ENCODE measurements at regions not wholly inside any gene's neighbourhood (a gene's known extent, or its start where the extent isn't known, plus 50 kb on each side); places are given as distances from the start of the nearest gene placed in this dataset.
A peak's percentile ranks its signal among the peaks of the same experiment; 100 is the strongest.
"Not testable (repeated sequence)": the region's sequence is repeated elsewhere in the genome, so short reads cannot be mapped to it uniquely, and the experiment has no call there.

GRCh38 chr11:25742800-25743199, 589.1 kb upstream of the ANO3 start:
- FAIRE-seq (no peak), DNase-seq (ENCODE audit: insufficient read length, low spot score) (no peak)

GRCh38 chr11:25755381-25755780, 576.5 kb upstream of the ANO3 start:
- DNase-seq (ENCODE audit: insufficient read length, low spot score) (no peak), FAIRE-seq (no peak)

- DNase-seq (ENCODE audit: insufficient read length, low spot score) (no peak), FAIRE-seq (no peak)
These were observed 575.9 kb upstream of the ANO3 start for GRCh38 chr11:25755918-25756584.

GRCh38 chr11:25758145-25758661, 573.7 kb upstream of the ANO3 start:
- FAIRE-seq (no peak), DNase-seq (ENCODE audit: insufficient read length, low spot score) (no peak)

- DNase-seq (ENCODE audit: insufficient read length, low spot score), result no peak
- FAIRE-seq, result no peak
These were observed 565.5 kb upstream of the ANO3 start for GRCh38 chr11:25766332-25767015.

- no peak for FAIRE-seq
- no peak for DNase-seq (ENCODE audit: insufficient read length, low spot score)
These were observed 562.6 kb upstream of the ANO3 start for GRCh38 chr11:25769287-25769686.

- no peak for DNase-seq (ENCODE audit: insufficient read length, low spot score)
- FAIRE-seq, result no peak
These were observed 560.3 kb upstream of the ANO3 start for GRCh38 chr11:25771605-25772004.

DNA sequence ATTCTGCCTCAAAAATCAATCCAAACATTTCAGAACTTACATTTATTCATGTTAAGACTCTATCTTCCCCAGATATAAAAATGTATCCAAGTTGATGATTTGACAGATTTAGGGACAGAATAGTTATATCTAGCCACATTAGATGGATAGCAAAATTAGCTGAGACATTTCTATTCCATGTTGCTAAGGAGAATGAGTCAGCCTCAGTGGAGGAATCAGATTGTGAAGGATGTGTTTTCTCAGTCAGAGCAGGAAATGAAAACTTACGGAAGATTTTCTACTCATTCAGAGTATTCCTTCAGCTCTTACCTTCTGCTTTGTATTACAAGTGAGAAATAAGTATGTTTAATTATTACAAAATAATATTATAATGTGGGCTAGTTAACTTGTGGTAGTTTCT, 556.3 kb upstream of the ANO3 start:
- FAIRE-seq (no peak), DNase-seq (ENCODE audit: insufficient read length, low spot score) (no peak)

- FAIRE-seq (no peak), DNase-seq (ENCODE audit: insufficient read length, low spot score) (no peak)
These were observed 555.7 kb upstream of the ANO3 start for GRCh38 chr11:25776238-25776637.

DNA sequence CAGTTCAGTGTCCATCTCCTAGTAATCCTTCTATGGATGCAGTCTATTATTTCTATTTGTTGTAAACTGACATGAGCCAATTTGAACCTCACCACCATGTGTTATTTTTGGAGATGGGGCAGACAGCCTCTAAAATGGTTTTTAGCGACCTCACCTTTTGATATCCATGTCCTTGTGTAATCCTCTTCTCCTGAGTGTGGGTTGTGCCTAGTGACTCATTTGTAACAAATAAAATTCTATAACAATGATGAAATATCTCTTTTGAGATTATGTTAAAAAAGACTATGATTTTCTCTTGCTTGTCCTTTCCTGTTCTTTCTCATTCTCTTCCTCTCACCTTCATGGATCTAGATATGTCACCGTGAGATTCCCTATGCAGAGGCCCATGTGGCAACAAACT, 554.6 kb upstream of the ANO3 start:
- DNase-seq (ENCODE audit: insufficient read length, low spot score), result no peak
- FAIRE-seq, result no peak

- no peak for DNase-seq (ENCODE audit: insufficient read length, low spot score)
- FAIRE-seq, result no peak
These were observed 552.9 kb upstream of the ANO3 start for GRCh38 chr11:25779033-25779432.

DNA sequence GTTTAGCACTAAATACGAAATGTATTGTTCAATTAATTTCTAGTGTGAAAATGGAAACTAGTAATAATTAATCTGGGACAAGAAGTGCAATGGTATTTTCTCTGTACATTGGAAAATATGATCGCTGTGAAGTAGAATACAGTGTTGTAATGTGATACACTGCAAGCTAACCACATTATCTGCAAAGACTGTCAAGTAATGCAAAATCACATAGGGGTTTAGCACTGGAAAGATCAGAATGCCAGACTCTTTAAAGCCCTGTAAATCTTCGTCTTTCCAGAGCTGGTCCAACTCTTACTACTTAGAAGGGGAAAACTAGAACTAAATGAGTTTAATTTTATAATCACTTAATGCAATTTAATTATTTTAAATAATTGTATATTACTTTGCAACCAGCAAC, 544.5 kb upstream of the ANO3 start:
- DNase-seq (ENCODE audit: insufficient read length, low spot score), result no peak
- no peak for FAIRE-seq

GRCh38 chr11:25790396-25790795, 541.5 kb upstream of the ANO3 start:
- DNase-seq (ENCODE audit: insufficient read length, low spot score), result no peak
- no peak for FAIRE-seq

DNA sequence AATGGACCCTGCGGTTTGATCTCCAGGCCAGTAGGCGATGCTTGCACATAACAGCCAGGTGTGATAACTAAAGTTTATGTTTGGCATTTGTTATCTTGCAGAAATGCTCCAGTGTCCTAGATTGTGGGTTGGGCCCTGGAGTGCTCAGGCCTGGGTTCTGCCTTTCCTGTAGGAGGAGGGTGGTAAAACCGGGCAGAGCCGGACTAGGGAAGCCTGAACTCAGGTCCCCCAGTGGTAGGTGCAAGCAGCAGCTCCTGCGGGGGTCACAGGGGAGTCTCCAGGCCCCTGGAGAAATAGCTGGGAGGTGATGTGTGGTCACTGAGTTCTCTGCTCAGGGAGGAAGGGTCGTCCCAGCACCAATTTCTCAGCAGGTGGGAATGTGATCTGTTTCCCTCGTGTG, 538.3 kb upstream of the ANO3 start:
- DNase-seq (ENCODE audit: insufficient read length, low spot score) (no peak), FAIRE-seq (no peak)

DNA sequence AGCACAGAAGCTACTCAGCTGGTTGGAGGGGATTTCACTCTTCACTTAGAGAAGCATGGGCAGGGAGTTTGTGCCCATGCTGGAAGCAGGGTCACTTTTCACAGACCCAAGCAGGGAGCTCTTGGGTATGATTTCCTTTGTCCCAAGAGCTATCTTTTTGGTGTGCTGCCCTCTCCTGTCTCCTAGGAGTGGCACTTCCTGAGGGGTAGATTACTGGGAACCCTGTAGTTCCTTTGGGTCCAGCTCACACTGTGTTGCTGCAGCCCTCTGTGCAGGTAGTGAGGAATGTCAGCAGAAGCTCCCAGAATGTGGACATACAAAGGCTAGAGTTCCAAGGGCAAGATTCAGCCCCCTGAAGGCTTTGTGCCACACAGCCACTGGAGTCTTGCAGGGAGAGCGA, 537.1 kb upstream of the ANO3 start:
- no peak for DNase-seq (ENCODE audit: insufficient read length, low spot score)
- no peak for FAIRE-seq

DNA sequence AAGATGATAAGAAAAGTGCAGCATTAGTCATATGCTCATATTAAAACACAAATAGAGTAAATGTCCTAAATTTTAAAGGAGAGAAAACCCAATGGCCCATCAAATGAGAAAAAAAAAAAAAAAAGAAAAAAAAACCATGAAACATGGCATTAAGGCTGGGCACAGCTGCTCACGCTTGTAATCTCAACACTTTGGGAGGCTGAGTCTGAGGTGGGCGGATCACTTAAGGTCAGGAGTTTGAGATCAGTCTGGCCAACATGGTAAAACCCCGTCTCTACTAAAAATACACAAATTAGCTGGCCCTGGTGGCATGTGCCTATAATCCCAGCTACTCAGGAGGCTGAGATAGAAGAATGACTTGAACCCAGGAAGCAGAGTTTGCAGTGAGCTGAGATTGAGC, 515.5 kb upstream of the ANO3 start:
- DNase-seq (ENCODE audit: insufficient read length, low spot score), result no peak
- no peak for FAIRE-seq

DNA sequence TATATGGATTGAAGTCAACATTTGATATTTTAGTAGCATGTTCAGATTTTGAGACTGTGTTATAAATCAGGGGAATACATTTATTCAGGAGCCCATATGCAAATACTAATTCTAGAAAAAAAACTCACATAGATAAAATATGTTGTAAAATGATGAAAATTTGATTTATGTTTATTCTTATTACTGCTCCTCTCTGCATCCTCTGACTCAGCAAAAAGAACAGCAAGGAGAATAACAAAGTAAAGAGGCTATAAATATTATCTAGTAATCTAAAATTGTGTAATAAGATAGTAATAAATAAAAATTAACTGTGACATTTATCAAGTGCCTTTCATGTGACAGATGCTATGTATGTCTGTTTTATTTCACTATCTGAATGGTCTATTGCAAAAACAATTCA, 507.2 kb upstream of the ANO3 start:
- DNase-seq (ENCODE audit: insufficient read length, low spot score), result no peak
- FAIRE-seq, result no peak

DNA sequence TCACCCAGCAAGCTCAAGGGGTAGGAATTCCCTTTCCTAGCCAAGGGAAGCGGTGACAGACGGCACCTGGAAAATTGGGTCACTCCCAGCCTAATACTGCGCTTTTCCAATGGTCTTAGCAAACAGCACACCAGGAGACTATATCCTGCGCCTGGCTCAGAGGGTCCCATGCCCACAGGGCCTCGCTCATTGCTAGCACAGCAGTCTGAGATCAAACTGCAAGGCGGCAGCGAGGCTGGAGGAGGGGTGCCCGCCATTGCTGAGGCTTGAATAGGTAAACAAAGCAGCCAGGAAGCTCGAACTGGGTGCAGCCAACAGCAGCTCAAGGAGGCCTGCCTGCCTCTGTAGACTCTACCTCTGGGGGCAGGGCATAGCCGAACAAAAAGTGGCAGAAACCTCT, 500.4 kb upstream of the ANO3 start:
- not testable (repeated sequence) for FAIRE-seq; DNase-seq (ENCODE audit: insufficient read length, low spot score)

DNA sequence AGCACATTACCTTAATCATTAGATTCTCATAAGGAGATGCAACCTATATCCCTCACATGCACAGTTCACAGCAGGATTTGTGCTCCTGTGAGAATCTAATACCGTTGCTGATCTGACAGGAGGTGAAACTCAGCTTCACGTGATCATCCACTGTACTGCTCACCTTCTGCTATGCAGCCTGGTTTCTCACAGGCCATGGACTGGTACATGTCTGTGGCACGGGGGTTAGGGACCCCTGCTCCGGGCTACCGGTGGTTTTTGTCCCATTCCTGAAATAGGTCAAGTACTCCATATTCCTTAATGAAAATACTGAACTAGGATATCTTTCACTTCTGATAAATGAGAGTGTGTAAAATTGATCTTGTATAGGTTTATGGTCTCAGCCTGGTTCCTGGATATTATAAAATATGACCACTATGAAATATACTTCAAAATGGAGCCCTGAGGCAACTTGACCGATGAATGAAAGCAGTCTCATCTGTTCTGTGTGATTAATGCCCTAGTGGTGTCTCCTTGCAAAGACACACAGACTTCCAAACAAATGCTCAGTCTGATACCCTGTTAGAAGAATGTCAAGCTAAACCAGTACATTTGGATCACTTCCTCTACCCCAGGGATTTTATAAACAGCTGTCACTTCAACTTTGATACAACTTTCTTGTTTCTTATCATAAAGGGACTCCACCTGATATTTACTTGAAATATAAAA, 492.9 kb upstream of the ANO3 start:
- DNase-seq (ENCODE audit: insufficient read length, low spot score), result peak; percentile 2

DNA sequence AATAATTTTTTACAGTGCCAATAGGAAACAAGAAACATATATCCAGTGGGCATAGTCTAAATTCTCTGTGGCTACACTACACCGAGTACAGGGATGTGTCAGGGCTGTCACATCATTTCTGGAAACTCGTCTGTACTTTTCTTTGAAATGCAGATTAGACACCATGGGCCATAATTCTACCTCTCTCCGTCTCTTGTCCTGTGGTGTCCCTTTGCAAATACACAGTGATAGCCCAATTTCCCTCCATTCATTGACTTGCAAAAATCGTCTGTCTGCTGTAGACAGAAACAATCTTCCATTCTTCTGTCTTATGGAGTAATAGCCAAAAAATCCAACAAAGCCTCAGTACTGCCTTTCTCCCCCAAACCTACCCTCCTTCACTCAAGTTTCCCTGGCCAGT, 487.1 kb upstream of the ANO3 start:
- DNase-seq (ENCODE audit: insufficient read length, low spot score) (no peak), FAIRE-seq (no peak)

More for the DNA sequence above, 492.9 kb upstream of the ANO3 start:
- no peak for FAIRE-seq

DNA sequence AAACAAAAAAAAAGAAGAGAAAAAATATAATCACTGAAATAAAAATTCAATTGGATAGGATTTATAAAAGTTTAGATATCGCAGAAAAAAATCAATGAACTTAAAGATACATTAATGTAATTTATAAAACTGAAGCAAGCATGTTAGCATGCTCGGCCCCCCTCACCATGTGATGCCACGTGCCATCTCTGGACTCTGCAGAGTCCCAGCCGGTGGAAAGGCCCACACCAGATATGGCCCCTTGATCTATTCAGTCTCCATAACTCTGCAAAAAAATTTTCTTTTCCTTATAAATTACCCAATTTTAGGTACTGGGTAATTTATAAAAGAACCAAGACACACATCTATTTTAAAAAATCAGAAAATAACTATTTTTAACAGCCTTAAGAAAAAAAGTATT, 476.0 kb upstream of the ANO3 start:
- FAIRE-seq, result no peak

GRCh38 chr11:25859776-25860175, 472.2 kb upstream of the ANO3 start:
- FAIRE-seq, result no peak
- DNase-seq (ENCODE audit: insufficient read length, low spot score), result no peak

More for the DNA sequence above, 476.0 kb upstream of the ANO3 start:
- no peak for DNase-seq (ENCODE audit: insufficient read length, low spot score)
